GM12878 (cell line): ENCODE measurements at regions not wholly inside any gene's neighbourhood (a gene's known extent, or its start where the extent isn't known, plus 50 kb on each side); places are given as distances from the start of the nearest gene placed in this dataset.

Experiments
- ATAC-seq: fragments of 200-7000 bp; cut with Tn5 transposase; 3 replicates; pipeline ENCODE4 v1.9.1; 2020; ENCODE audit warnings: mild to moderate bottlenecking, moderate library complexity
- BruUV-seq: library from RNA; stranded (reverse); fragments of 400-500 nt; replicated peaks from 2 replicates; lab custom pipeline; 2021; lab: Mats Ljungman, UMichigan
- CTCF ChIA-PET: fragments of 300-600 bp; sonication (Branson Sonifier 250); formaldehyde crosslinking; extraction: SDS; loops from one replicate; lab custom pipeline; 2021; ENCODE audit warnings: inconsistent platforms; lab: Yijun Ruan, JAX
- POLR2A ChIA-PET: fragments of 350-600 bp; formaldehyde crosslinking; extraction: SDS; loops from one replicate; lab custom pipeline; 2021; ENCODE audit warnings: inconsistent platforms; lab: Charles Lee
- RAD21 ChIA-PET: fragments of 300-600 bp; sonication (Branson Sonifier 250); formaldehyde crosslinking; loops from one replicate; lab custom pipeline; 2023; ENCODE audit warnings: antibody characterized with exemption; ENCODE audit not compliant: unreplicated experiment; lab: Charles Lee
- SMC1A ChIA-PET: fragments of 300-600 bp; sonication (Branson Sonifier 250); formaldehyde crosslinking; loops from one replicate; lab custom pipeline; 2023; ENCODE audit not compliant: unreplicated experiment, uncharacterized antibody; lab: Charles Lee
- DNase-seq: peaks from one replicate; pipeline ENCODE4 v3.0.0-alpha.2; 2011; ENCODE audit warnings: low read depth, low spot score
- FAIRE-seq: peaks from 3 replicates; lab custom pipeline; 2011; peaks lifted over from hg19 to GRCh38; lab: Jason Lieb, UNC
- H2AFZ ChIP-seq: 2 replicates; pipeline ENCODE4 v1.6.0; 2011; ENCODE audit warnings: low read depth, low read length, control low read depth; ENCODE audit not compliant: control insufficient read depth
- H3K27ac ChIP-seq: 2 replicates; pipeline ENCODE4 v1.5.1; 2011; ENCODE audit warnings: control low read depth; ENCODE audit not compliant: control insufficient read depth, insufficient read depth
- H3K27me3 ChIP-seq, 2 experiments: replicated peaks in 1 of 2; 2 replicates each; pipeline versions ENCODE4 v1.6.0 to v1.6.1; 2011; ENCODE audit warnings: low read length in 1 of 2; ENCODE audit not compliant: control insufficient read depth in 2 of 2, insufficient read depth in 2 of 2
- H3K36me3 ChIP-seq, 2 experiments: 2 replicates each; pipeline ENCODE4 v1.5.1; 2011; ENCODE audit warnings: low read length in 1 of 2; ENCODE audit not compliant: control insufficient read depth in 2 of 2, insufficient read depth in 2 of 2
- H3K4me1 ChIP-seq: 2 replicates; pipeline ENCODE4 v1.6.1; 2011; ENCODE audit warnings: mild to moderate bottlenecking, low read length, moderate library complexity, mixed read lengths; ENCODE audit not compliant: control insufficient read depth, insufficient read depth
- H3K4me2 ChIP-seq: 2 replicates; pipeline ENCODE4 v1.6.0; 2011; ENCODE audit warnings: control low read depth; ENCODE audit not compliant: control insufficient read depth, insufficient read depth
- H3K4me3 ChIP-seq: fragments of 200-600 bp; sonication (generic); 2 replicates; pipeline ENCODE4 v1.5.1; 2016
- H3K79me2 ChIP-seq: 2 replicates; pipeline ENCODE4 v1.6.0; 2011; ENCODE audit warnings: low read length; ENCODE audit not compliant: control insufficient read depth, insufficient read depth
- H3K9ac ChIP-seq: 2 replicates; pipeline ENCODE4 v1.8.0; 2011; ENCODE audit warnings: low read length, control low read depth, mixed read lengths; ENCODE audit not compliant: control insufficient read depth, insufficient read depth
- H3K9me3 ChIP-seq: replicated peaks from 3 replicates; pipeline ENCODE4 v1.5.1; 2011; ENCODE audit warnings: mild to moderate bottlenecking, low read length; ENCODE audit not compliant: control insufficient read depth, insufficient read depth
- H4K20me1 ChIP-seq: 2 replicates; pipeline ENCODE4 v1.6.0; 2011; ENCODE audit not compliant: control insufficient read depth, insufficient read depth
- BRCA1 ChIP-seq: IDR thresholded peaks from 2 replicates; pipeline ENCODE4 v1.6.1; 2011; ENCODE audit warnings: low read depth, low read length, improper control_type of control experiment
- CBX3 ChIP-seq: fragments of 200-600 bp; sonication (generic); IDR thresholded peaks from 2 replicates; pipeline ENCODE4 v1.6.1; 2016; ENCODE audit warnings: low read depth, borderline replicate concordance
- ETV6 ChIP-seq, 2 experiments: fragments of 450-650 bp in 1 of 2; IDR thresholded peaks in 1 of 2; conservative IDR thresholded peaks in 1 of 2; 2 replicates each; pipeline ENCODE4 v1.6.1; 2014; ENCODE audit warnings: antibody characterized with exemption in 1 of 2, borderline replicate concordance in 1 of 2, low read depth in 1 of 2, mild to moderate bottlenecking in 1 of 2, moderate library complexity in 1 of 2
- FOS ChIP-seq: IDR thresholded peaks from 3 replicates; pipeline ENCODE4 v1.6.1; 2011; ENCODE audit warnings: borderline replicate concordance; ENCODE audit not compliant: insufficient read length; ENCODE audit errors: extremely low read depth
- HDAC6 ChIP-seq: fragments of 200-600 bp; sonication (generic); IDR thresholded peaks from one replicate; pipeline ENCODE4 v1.8.0; 2017; ENCODE audit warnings: antibody characterized with exemption; ENCODE audit not compliant: unreplicated experiment
- JUNB ChIP-seq: IDR thresholded peaks from 2 replicates; pipeline ENCODE4 v1.6.1; 2016; ENCODE audit warnings: antibody characterized with exemption, mild to moderate bottlenecking
- JUND ChIP-seq: IDR thresholded peaks from 2 replicates; pipeline ENCODE4 v1.6.1; 2012; ENCODE audit warnings: low read depth, mild to moderate bottlenecking, low read length, improper control_type of control experiment, moderate library complexity
- MEF2B ChIP-seq: fragments of 450-650 bp; IDR thresholded peaks from 2 replicates; pipeline ENCODE4 v1.6.1; 2018; ENCODE audit warnings: mild to moderate bottlenecking, moderate library complexity; ENCODE audit not compliant: partially characterized antibody, poor library complexity, severe bottlenecking
- PAX8 ChIP-seq: fragments of 450-650 bp; IDR thresholded peaks from 2 replicates; pipeline ENCODE4 v1.6.1; 2017; ENCODE audit warnings: mild to moderate bottlenecking, moderate library complexity
- POLR2AphosphoS2 ChIP-seq: IDR thresholded peaks from 2 replicates; pipeline ENCODE4 v1.6.1; 2011; ENCODE audit warnings: low read depth, mild to moderate bottlenecking, low read length, improper control_type of control experiment, moderate library complexity
- POLR2AphosphoS5 ChIP-seq: IDR thresholded peaks from 2 replicates; pipeline ENCODE4 v1.6.1; 2011; ENCODE audit warnings: mild to moderate bottlenecking, low read length, inconsistent platforms
- RELA ChIP-seq: fragments of 450-650 bp; IDR thresholded peaks from 2 replicates; pipeline ENCODE4 v1.8.0; 2014; ENCODE audit warnings: borderline replicate concordance; ENCODE audit not compliant: partially characterized antibody
- RUNX3 ChIP-seq: IDR thresholded peaks from 2 replicates; pipeline ENCODE4 v1.6.1; 2012; ENCODE audit warnings: low read length, inconsistent platforms
- STAT3 ChIP-seq: IDR thresholded peaks from 2 replicates; pipeline ENCODE4 v1.6.1; 2011; ENCODE audit warnings: low read depth, low read length, improper control_type of control experiment
- TCF3 ChIP-seq: IDR thresholded peaks from 2 replicates; pipeline ENCODE4 v1.6.1; 2012; ENCODE audit warnings: low read depth, mild to moderate bottlenecking, low read length, borderline replicate concordance; ENCODE audit not compliant: insufficient read depth
- WRNIP1 ChIP-seq: IDR thresholded peaks from 2 replicates; pipeline ENCODE4 v1.6.1; 2011; ENCODE audit warnings: low read depth, low read length, improper control_type of control experiment, borderline replicate concordance
- WGBS: methylation state at CpG from one replicate; pipeline ENCODE4 v1.1.6; 2016; ENCODE audit warnings: low lambda C conversion rate; ENCODE audit not compliant: insufficient replicate concordance, insufficient coverage; ENCODE audit errors: missing lambda C conversion rate; 5-methylcytosine and 5-hydroxymethylcytosine counted together
- in situ Hi-C: fragments of 300-500 bp; cut with MboI; formaldehyde crosslinking; loops from 9 replicates; pipeline ENCODE4 v1.14.3; 2018; ENCODE audit warnings: mixed read lengths
- intact Hi-C: fragments of 100-400 bp; cut with micrococcal nuclease; formaldehyde crosslinking; loops from one replicate; pipeline ENCODE4 v1.14.2; 2022; ENCODE audit not compliant: unreplicated experiment
- TF ChIP-seq, protein P1 (sequence below): fragments of 450-650 bp; formaldehyde crosslinking; IDR thresholded peaks from 2 replicates; pipeline ENCODE4 v1.4.0; 2020; ENCODE audit warnings: mild to moderate bottlenecking, moderate library complexity
- TF ChIP-seq, protein P2 (sequence below): fragments of 450-650 bp; formaldehyde crosslinking; IDR thresholded peaks from 2 replicates; pipeline ENCODE4 v1.4.0; 2022; ENCODE audit warnings: mild to moderate bottlenecking, moderate library complexity

DNA sequence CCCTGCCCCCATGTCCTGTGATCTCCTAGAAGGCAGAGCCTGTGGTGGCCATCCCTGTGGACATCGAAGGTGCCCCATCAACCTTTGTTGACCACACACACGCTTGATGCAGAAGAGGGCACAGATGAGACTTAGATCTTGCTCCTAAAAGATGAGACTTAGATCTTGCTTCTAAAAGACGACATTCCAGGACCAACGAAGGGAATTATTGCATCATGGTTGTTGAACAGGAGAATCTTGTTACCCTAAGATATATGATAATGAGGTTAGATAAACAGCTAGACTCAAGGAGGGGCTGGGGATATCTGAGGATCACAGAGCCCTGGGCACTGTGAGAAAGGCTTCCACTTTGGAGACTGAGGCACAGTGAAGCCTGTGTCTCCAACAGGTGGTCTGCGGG lies 91.1 kb upstream of the WSCD2 start:
- ChIA-PET CTCF (no interaction called here), POLR2A (no interaction called here), SMC1A (no interaction called here), RAD21 (no interaction called here)
- no peaks in the 10 kb centered on the region for H3K4me1 ChIP-seq
- no peak for DNase-seq
- TF ChIP-seq WRNIP1, result no peak
- no peak for TF ChIP-seq RUNX3
- TF ChIP-seq, protein P1, sequence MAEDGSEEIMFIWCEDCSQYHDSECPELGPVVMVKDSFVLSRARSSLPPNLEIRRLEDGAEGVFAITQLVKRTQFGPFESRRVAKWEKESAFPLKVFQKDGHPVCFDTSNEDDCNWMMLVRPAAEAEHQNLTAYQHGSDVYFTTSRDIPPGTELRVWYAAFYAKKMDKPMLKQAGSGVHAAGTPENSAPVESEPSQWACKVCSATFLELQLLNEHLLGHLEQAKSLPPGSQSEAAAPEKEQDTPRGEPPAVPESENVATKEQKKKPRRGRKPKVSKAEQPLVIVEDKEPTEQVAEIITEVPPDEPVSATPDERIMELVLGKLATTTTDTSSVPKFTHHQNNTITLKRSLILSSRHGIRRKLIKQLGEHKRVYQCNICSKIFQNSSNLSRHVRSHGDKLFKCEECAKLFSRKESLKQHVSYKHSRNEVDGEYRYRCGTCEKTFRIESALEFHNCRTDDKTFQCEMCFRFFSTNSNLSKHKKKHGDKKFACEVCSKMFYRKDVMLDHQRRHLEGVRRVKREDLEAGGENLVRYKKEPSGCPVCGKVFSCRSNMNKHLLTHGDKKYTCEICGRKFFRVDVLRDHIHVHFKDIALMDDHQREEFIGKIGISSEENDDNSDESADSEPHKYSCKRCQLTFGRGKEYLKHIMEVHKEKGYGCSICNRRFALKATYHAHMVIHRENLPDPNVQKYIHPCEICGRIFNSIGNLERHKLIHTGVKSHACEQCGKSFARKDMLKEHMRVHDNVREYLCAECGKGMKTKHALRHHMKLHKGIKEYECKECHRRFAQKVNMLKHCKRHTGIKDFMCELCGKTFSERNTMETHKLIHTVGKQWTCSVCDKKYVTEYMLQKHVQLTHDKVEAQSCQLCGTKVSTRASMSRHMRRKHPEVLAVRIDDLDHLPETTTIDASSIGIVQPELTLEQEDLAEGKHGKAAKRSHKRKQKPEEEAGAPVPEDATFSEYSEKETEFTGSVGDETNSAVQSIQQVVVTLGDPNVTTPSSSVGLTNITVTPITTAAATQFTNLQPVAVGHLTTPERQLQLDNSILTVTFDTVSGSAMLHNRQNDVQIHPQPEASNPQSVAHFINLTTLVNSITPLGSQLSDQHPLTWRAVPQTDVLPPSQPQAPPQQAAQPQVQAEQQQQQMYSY, result no peak
- no peak for TF ChIP-seq ETV6 (conservative IDR thresholded peaks at IDR 0.05 in 1 of 2, IDR thresholded peaks at IDR 0.05 in 1 of 2; ENCODE audit: borderline replicate concordance in 1 of 2, low read depth in 1 of 2)
- no peak for TF ChIP-seq POLR2AphosphoS5
- no peak for TF ChIP-seq MEF2B
- TF ChIP-seq HDAC6, result no peak
- TF ChIP-seq TCF3, result no peak
- no peak for TF ChIP-seq PAX8
- no peak for TF ChIP-seq CBX3
- no peak for TF ChIP-seq FOS
- TF ChIP-seq RELA, result no peak
- no peak for TF ChIP-seq POLR2AphosphoS2
- no peak for TF ChIP-seq BRCA1
- TF ChIP-seq JUNB, result no peak
- TF ChIP-seq STAT3, result no peak
- TF ChIP-seq, protein P2, sequence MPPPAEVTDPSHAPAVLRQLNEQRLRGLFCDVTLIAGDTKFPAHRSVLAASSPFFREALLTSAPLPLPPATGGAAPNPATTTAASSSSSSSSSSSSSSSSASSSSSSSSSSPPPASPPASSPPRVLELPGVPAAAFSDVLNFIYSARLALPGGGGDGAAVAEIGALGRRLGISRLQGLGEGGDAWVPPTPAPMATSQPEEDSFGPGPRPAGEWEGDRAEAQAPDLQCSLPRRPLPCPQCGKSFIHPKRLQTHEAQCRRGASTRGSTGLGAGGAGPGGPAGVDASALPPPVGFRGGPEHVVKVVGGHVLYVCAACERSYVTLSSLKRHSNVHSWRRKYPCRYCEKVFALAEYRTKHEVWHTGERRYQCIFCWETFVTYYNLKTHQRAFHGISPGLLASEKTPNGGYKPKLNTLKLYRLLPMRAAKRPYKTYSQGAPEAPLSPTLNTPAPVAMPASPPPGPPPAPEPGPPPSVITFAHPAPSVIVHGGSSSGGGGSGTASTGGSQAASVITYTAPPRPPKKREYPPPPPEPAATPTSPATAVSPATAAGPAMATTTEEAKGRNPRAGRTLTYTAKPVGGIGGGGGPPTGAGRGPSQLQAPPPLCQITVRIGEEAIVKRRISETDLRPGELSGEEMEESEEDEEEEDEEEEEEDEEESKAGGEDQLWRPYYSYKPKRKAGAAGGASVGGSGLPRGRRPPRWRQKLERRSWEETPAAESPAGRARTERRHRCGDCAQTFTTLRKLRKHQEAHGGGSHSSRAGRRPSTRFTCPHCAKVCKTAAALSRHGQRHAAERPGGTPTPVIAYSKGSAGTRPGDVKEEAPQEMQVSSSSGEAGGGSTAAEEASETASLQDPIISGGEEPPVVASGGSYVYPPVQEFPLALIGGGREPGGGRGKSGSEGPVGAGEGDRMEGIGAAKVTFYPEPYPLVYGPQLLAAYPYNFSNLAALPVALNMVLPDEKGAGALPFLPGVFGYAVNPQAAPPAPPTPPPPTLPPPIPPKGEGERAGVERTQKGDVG (CRISPR knock-in tag), result no peak
- TF ChIP-seq JUND, result no peak
- no peaks in the 10 kb centered on the region for H4K20me1 ChIP-seq
- H3K4me3 ChIP-seq, result no peak overlapping the region
- no peak for FAIRE-seq
- intact Hi-C loops (no loop called here), in situ Hi-C loops (no loop called here)
- no peak overlapping the region for H2AFZ ChIP-seq
- H3K9ac ChIP-seq, result no peak overlapping the region
- H3K36me3 ChIP-seq, result no peaks in the 10 kb centered on the region
- WGBS, result 32% methylated on average over 5 of the region's 5 CpGs
- no peak overlapping the region for H3K4me2 ChIP-seq
- H3K27me3 ChIP-seq, result no peaks in the 10 kb centered on the region; a peak in 2 of 4 replicates
- no peaks in the 10 kb centered on the region for H3K79me2 ChIP-seq
- H3K9me3 ChIP-seq, result no peaks in the 10 kb centered on the region
- ATAC-seq, result no peak
- no TSS peak for BruUV-seq
- H3K27ac ChIP-seq, result no peak overlapping the region
